ENCODE measurements at regions not wholly inside any gene's neighbourhood (a gene's known extent, or its start where the extent isn't known, plus 50 kb on each side); places are given as distances from the start of the nearest gene placed in this dataset.

DNA sequence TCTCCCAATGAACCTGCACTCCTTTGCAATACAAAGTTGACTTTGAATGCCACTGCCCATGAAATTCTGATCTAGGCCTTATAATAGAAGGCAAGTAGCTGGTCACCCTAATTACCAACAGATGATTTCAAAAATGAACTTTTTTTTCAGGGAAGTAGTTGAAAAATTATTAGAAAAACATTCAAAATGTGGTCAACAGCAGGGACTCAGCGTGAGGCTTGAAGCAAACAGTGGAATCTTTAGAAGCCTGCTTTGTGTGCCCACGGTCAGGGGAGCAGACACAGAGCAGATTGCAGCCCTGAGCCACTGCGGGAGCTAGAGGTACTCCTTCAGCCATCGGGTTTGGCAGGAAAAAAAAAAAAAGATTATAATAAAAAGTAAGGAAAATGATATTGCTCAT lies 87.1 kb upstream of the HEY2 start:
- no peak for DNase-seq

GRCh38 chr6:125665295-125665814 lies 84.1 kb upstream of the HEY2 start:
- no peak for DNase-seq

DNA sequence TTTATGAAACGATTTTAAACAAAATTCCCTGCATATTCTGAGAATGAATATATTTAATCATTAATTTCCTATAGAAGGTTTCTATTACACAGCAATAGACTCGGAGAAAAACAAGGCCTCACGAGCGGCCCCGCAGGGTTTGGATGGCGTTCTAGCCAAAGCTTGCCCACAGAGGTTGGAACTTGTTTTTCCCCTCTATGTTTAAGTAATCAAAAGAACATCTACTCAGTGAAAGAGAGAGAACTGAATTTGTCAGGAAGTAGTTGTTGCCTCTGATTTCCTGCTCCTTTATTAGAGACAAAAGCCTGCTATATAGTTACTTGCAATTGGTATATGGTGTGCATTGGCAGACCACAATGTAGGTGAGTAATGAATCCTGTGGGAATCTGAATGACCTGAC lies 82.1 kb upstream of the HEY2 start:
- DNase-seq: no peak

- no peak for DNase-seq
Measured at GRCh38 chr6:125668071-125668470, 81.4 kb upstream of the HEY2 start.

- DNase-seq: no peak
Measured at GRCh38 chr6:125670568-125670967, 78.9 kb upstream of the HEY2 start.

- DNase-seq: no peak
Measured at GRCh38 chr6:125671323-125671722, 78.1 kb upstream of the HEY2 start.

GRCh38 chr6:125674230-125674629 lies 75.2 kb upstream of the HEY2 start:
- DNase-seq: no peak

DNA sequence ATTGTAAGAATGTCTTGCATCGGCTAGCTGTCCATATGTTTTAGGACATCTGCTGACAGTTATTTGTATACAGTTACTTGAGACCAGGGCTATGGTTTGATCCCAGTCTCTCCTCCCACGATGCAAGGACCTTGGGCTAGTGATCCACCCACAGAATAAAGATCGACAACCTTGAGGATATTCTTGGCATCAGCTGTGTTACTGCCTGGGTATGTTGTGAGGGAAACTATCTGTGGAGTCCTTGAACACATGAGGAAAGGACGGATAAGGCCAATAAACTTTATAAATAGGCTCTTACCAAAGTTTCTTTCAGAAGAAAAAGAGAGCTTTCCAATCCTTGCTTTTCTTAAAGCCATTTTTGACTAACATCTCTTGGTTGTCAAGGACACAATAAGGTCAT lies 70.8 kb upstream of the HEY2 start:
- DNase-seq: no peak

DNA sequence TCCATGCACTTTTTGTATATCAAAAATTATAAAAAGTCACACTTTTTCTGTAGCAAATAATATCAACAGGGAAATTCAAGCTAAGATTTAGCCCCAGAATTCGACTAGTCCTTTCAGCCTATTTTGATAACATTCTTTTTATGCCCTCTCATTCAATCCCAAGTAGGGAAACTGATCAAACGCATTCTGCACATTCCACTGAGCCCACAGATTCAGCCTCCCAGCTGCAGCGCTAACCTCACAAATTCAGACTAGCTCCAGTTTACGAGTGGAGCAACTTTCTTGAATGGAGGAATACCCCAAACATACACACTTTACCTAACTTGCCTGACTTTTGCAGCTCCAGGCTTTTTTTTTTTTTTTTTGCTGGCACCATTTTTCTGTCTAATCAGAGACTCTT lies 70.3 kb upstream of the HEY2 start:
- no peak for DNase-seq

DNA sequence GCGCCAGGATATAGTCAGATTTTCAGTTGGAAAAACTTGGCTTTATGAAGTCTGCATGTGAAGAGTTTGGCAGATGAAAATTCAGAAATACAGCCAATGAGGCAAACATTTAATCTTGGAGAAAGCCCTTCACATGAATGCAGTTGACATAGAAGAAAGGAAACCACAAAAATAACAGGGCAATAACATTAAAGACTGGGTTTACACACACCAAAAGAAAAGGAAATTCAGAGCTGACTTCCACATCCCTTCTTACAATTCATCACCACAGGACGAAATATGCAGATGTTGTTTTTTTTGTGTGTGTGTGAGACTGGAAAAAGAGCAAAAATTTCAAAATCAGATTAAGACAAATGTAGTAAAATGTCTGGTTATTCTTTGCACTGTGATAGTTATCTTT lies 69.8 kb upstream of the HEY2 start:
- DNase-seq: no peak

- DNase-seq: no peak
Measured at GRCh38 chr6:125682939-125683338, 66.5 kb upstream of the HEY2 start.

GRCh38 chr6:125688138-125688537 lies 61.3 kb upstream of the HEY2 start:
- no peak for DNase-seq

- DNase-seq: no peak
Measured at GRCh38 chr6:125693480-125693879, 56.0 kb upstream of the HEY2 start.

DNA sequence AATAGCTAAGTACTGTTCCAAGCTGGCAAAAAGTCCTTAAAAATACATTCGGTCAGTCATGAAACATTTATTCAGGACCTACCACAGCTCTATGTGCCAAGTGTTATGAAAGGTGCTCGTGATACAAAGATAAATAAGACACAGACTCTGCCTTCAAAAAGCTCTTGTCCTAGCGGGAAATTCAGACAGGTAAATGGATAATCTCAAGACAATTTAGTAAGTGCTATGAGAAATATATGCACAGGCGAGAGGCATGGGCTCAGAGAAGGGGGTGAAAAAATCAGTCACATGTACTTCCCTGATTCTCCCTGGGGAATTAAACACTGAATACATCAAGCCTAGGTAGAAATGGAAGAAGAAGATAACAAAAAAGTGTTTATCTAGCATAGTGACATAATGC lies 49.8 kb upstream of the HEY2 start:
- DNase-seq: no peak

Data from NCI-H2029 treated with DMSO at 0.1 percent for 48 hours (cell line).